SK-N-SH (cell line): ENCODE measurements at regions not wholly inside any gene's neighbourhood (a gene's known extent, or its start where the extent isn't known, plus 50 kb on each side); places are given as distances from the start of the nearest gene placed in this dataset.

ENCODE experiments used
- CTCF ChIA-PET: fragments of 300-600, 350-600 bp; formaldehyde crosslinking; extraction: SDS; loops from one replicate; lab custom pipeline; 2021; lab: Yijun Ruan, JAX
- POLR2A ChIA-PET: fragments of 350-600 bp; sonication (Branson Sonifier 250); formaldehyde crosslinking; extraction: SDS; loops from one replicate; lab custom pipeline; 2020; ENCODE audit warnings: antibody characterized with exemption, inconsistent platforms; lab: Yijun Ruan, JAX
- DNase-seq: peaks from one replicate; pipeline ENCODE4 v3.0.0; 2012
- H2AFZ ChIP-seq: fragments of 200-600 bp; sonication (generic); 2 replicates; pipeline ENCODE4 v1.8.1; 2016; ENCODE audit warnings: antibody characterized with exemption, mild to moderate bottlenecking, low read depth
- H3F3A ChIP-seq: fragments of 200-600 bp; sonication (generic); replicated peaks from 2 replicates; pipeline ENCODE3; 2016; ENCODE audit warnings: antibody characterized with exemption, mild to moderate bottlenecking; ENCODE audit not compliant: insufficient read depth
- H3K27ac ChIP-seq, 2 experiments: fragments of 200-500 bp in 1 of 2; fragments of 200-600 bp in 1 of 2; sonication (Bioruptor generic) in 1 of 2; sonication (generic), shearing (Covaris generic) in 1 of 2; 2 replicates each; pipeline versions ENCODE4 v1.5.1 to v1.6.1; 2014 to 2016; ENCODE audit warnings: low read depth in 2 of 2, inconsistent platforms in 1 of 2, low read length in 1 of 2, mild to moderate bottlenecking in 1 of 2, mixed read lengths in 1 of 2
- H3K27me3 ChIP-seq: fragments of 200-600 bp; sonication (generic), shearing (Covaris generic); 2 replicates; pipeline ENCODE4 v1.6.1; 2016; ENCODE audit warnings: mixed run types; ENCODE audit not compliant: insufficient read depth
- H3K36me3 ChIP-seq, 2 experiments: fragments of 200-500 bp in 1 of 2; fragments of 200-600 bp in 1 of 2; sonication (Bioruptor generic) in 1 of 2; sonication (generic) in 1 of 2; replicated peaks in 1 of 2; 2 replicates each; pipeline versions ENCODE3 to v1.5.1; 2014 to 2016; ENCODE audit warnings: low read length in 1 of 2, mild to moderate bottlenecking in 1 of 2; ENCODE audit not compliant: insufficient read depth in 2 of 2, control insufficient read depth in 1 of 2
- H3K4me1 ChIP-seq, 2 experiments: fragments of 200-500 bp in 1 of 2; fragments of 200-600 bp in 1 of 2; sonication (Bioruptor generic) in 1 of 2; sonication (generic), shearing (Covaris generic) in 1 of 2; 2 replicates each; pipeline versions ENCODE4 v1.5.1 to v1.6.1; 2014 to 2016; ENCODE audit warnings: low read depth in 1 of 2, low read length in 1 of 2, mixed run types in 1 of 2; ENCODE audit not compliant: insufficient read depth in 2 of 2, control insufficient read depth in 1 of 2
- H3K4me2 ChIP-seq: fragments of 200-600 bp; sonication (generic), shearing (Covaris generic); 2 replicates; pipeline ENCODE4 v1.6.1; 2017; ENCODE audit warnings: mixed run types
- H3K4me3 ChIP-seq, 2 experiments: fragments of 200-500 bp in 1 of 2; fragments of 200-600 bp in 1 of 2; sonication (Bioruptor generic) in 1 of 2; sonication (generic), shearing (Covaris generic) in 1 of 2; 2 replicates each; pipeline versions ENCODE4 v1.5.1 to v1.8.1; 2014 to 2016; ENCODE audit warnings: low read depth in 2 of 2, inconsistent platforms in 1 of 2, low read length in 1 of 2, mild to moderate bottlenecking in 1 of 2, mixed read lengths in 1 of 2, moderate library complexity in 1 of 2
- H3K79me2 ChIP-seq: fragments of 200-600 bp; sonication (generic); 2 replicates; pipeline ENCODE4 v1.8.1; 2017; ENCODE audit warnings: mild to moderate bottlenecking; ENCODE audit not compliant: insufficient read depth
- H3K9ac ChIP-seq: fragments of 200-600 bp; sonication (generic); 2 replicates; pipeline ENCODE4 v1.6.1; 2017; ENCODE audit warnings: mixed run types
- H3K9me2 ChIP-seq: fragments of 200-600 bp; sonication (generic); 2 replicates; pipeline ENCODE4 v1.6.1; 2017; ENCODE audit warnings: mixed run types
- H3K9me3 ChIP-seq: fragments of 200-600 bp; sonication (generic); 2 replicates; pipeline ENCODE4 v1.6.1; 2017; ENCODE audit warnings: mixed run types, mild to moderate bottlenecking, moderate library complexity
- H4K20me1 ChIP-seq: fragments of 200-600 bp; sonication (generic); 2 replicates; pipeline ENCODE4 v1.6.1; 2017; ENCODE audit warnings: mild to moderate bottlenecking, mixed run types; ENCODE audit not compliant: insufficient read depth
- CHD2 ChIP-seq: fragments of 150-350 bp; IDR thresholded peaks from 2 replicates; pipeline ENCODE4 v1.6.1; 2018; ENCODE audit warnings: low read length; ENCODE audit not compliant: partially characterized antibody
- EP300 ChIP-seq, 2 experiments: IDR thresholded peaks; 2 replicates each; pipeline versions ENCODE4 v1.4.0 to v1.6.1; 2012; ENCODE audit warnings: borderline replicate concordance in 1 of 2, low read depth in 1 of 2, low read length in 1 of 2
- GABPA ChIP-seq: IDR thresholded peaks from 2 replicates; pipeline ENCODE4 v1.4.0; 2012; ENCODE audit warnings: low read depth, mild to moderate bottlenecking
- GATA2 ChIP-seq: sonication (generic); formaldehyde crosslinking; IDR thresholded peaks from 2 replicates; pipeline ENCODE4 v1.5.0; 2020; ENCODE audit warnings: mild to moderate bottlenecking, missing genetic modification reagents
- JUND ChIP-seq: IDR thresholded peaks from 2 replicates; pipeline ENCODE4 v1.4.0; 2012
- RAD21 ChIP-seq: IDR thresholded peaks from 2 replicates; pipeline ENCODE4 v1.6.1; 2012; ENCODE audit warnings: mild to moderate bottlenecking, low read length
- RCOR1 ChIP-seq: fragments of 150-350 bp; IDR thresholded peaks from 2 replicates; pipeline ENCODE4 v1.6.1; 2017; ENCODE audit warnings: antibody characterized with exemption, low read length
- RFX5 ChIP-seq: IDR thresholded peaks from 2 replicates; pipeline ENCODE4 v1.6.1; 2012; ENCODE audit warnings: mild to moderate bottlenecking, improper control_type of control experiment, low read length
- TAF1 ChIP-seq: IDR thresholded peaks from 2 replicates; pipeline ENCODE4 v1.6.1; 2012; ENCODE audit warnings: low read depth, mild to moderate bottlenecking, low read length, moderate library complexity, borderline replicate concordance
- WGBS: methylation state at CpG from one replicate; pipeline ENCODE4 v1.1.6; 2017; ENCODE audit warnings: low lambda C conversion rate; 5-methylcytosine and 5-hydroxymethylcytosine counted together
- TF ChIP-seq, protein P1 (sequence below): IDR thresholded peaks from 2 replicates; pipeline ENCODE4 v1.4.0; 2012; ENCODE audit warnings: low read depth, borderline replicate concordance
- TF ChIP-seq, protein P2 (sequence below): IDR thresholded peaks from 2 replicates; pipeline ENCODE4; 2012
- TF ChIP-seq, protein P3 (sequence below): IDR thresholded peaks from 2 replicates; pipeline ENCODE4 v1.6.1; 2012; ENCODE audit warnings: mild to moderate bottlenecking, low read depth, low read length, moderate library complexity
- TF ChIP-seq, protein P4 (sequence below): fragments of 150-350 bp; IDR thresholded peaks from 2 replicates; pipeline ENCODE4 v1.6.1; 2016; ENCODE audit warnings: mild to moderate bottlenecking, low read depth, low read length

DNA sequence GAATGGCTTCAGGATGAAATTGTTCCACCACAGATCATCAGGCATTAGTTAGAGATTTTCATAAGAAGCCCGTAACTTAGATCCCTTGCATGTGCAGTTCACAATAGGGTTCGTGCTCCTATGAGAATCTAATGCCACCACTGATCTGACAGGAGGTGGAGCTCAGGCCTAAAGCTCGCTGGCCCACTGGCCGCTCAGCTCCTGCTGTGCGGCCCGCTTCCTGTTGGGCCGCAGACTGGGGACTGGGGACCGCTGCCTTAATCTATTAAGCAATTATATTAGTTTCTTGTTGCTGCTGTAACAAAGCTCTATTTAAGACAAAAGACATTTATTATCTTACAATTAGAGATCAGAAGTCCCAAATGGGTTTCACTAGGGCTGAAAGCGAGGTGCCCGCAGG, 205.6 kb downstream of the LARP7 start:
- TF ChIP-seq JUND (no peak), EP300 (IDR thresholded peaks at IDR 0.05; ENCODE audit: borderline replicate concordance in 1 of 2, low read depth in 1 of 2, low read length in 1 of 2) (no peak), CHD2 (no peak), GABPA (no peak), TAF1 (no peak), RCOR1 (no peak)
- TF ChIP-seq, protein P1, sequence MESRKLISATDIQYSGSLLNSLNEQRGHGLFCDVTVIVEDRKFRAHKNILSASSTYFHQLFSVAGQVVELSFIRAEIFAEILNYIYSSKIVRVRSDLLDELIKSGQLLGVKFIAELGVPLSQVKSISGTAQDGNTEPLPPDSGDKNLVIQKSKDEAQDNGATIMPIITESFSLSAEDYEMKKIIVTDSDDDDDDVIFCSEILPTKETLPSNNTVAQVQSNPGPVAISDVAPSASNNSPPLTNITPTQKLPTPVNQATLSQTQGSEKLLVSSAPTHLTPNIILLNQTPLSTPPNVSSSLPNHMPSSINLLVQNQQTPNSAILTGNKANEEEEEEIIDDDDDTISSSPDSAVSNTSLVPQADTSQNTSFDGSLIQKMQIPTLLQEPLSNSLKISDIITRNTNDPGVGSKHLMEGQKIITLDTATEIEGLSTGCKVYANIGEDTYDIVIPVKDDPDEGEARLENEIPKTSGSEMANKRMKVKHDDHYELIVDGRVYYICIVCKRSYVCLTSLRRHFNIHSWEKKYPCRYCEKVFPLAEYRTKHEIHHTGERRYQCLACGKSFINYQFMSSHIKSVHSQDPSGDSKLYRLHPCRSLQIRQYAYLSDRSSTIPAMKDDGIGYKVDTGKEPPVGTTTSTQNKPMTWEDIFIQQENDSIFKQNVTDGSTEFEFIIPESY = no peak
- TF ChIP-seq, protein P2, sequence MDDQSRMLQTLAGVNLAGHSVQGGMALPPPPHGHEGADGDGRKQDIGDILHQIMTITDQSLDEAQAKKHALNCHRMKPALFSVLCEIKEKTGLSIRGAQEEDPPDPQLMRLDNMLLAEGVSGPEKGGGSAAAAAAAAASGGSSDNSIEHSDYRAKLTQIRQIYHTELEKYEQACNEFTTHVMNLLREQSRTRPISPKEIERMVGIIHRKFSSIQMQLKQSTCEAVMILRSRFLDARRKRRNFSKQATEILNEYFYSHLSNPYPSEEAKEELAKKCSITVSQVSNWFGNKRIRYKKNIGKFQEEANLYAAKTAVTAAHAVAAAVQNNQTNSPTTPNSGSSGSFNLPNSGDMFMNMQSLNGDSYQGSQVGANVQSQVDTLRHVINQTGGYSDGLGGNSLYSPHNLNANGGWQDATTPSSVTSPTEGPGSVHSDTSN = no peak
- TF ChIP-seq, protein P3, sequence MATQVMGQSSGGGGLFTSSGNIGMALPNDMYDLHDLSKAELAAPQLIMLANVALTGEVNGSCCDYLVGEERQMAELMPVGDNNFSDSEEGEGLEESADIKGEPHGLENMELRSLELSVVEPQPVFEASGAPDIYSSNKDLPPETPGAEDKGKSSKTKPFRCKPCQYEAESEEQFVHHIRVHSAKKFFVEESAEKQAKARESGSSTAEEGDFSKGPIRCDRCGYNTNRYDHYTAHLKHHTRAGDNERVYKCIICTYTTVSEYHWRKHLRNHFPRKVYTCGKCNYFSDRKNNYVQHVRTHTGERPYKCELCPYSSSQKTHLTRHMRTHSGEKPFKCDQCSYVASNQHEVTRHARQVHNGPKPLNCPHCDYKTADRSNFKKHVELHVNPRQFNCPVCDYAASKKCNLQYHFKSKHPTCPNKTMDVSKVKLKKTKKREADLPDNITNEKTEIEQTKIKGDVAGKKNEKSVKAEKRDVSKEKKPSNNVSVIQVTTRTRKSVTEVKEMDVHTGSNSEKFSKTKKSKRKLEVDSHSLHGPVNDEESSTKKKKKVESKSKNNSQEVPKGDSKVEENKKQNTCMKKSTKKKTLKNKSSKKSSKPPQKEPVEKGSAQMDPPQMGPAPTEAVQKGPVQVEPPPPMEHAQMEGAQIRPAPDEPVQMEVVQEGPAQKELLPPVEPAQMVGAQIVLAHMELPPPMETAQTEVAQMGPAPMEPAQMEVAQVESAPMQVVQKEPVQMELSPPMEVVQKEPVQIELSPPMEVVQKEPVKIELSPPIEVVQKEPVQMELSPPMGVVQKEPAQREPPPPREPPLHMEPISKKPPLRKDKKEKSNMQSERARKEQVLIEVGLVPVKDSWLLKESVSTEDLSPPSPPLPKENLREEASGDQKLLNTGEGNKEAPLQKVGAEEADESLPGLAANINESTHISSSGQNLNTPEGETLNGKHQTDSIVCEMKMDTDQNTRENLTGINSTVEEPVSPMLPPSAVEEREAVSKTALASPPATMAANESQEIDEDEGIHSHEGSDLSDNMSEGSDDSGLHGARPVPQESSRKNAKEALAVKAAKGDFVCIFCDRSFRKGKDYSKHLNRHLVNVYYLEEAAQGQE = no peak
- TF ChIP-seq, all 33 proteins: peak for 0
- H3K4me1 ChIP-seq = no peaks in the 10 kb centered on the region

DNA sequence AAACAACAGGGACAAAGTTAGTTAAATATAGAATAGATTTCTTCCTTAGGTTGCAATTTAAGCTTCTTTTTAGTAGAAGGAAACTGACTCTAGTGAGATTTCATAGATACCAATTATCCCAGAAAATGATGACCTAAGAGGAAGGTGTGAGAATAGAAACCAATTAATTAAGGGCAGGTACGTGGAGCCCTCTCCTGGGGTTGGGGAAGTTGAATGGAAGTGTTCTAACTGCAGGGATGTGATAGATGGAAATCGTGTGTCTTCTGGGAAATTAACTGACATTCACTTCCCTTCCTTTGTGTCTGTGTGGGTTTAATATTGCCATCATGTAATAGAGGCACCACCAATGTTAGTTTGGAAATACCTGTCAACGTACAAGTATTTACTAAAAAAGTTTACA, 204.1 kb upstream of the ANK2 start:
- no peaks in the 10 kb centered on the region for H3K9me2 ChIP-seq
- no peak overlapping the region for H3K27ac ChIP-seq
- H4K20me1 ChIP-seq = no peaks in the 10 kb centered on the region
- H3K4me1 ChIP-seq = no peaks in the 10 kb centered on the region
- no peaks in the 10 kb centered on the region for H3K79me2 ChIP-seq
- H3K36me3 ChIP-seq = no peaks in the 10 kb centered on the region
- no peak overlapping the region for H3K4me2 ChIP-seq
- H3K4me3 ChIP-seq = no peak overlapping the region
- no peaks in the 10 kb centered on the region for H3K9me3 ChIP-seq
- ChIA-PET POLR2A (no interaction called here), CTCF (no interaction called here)
- H3K9ac ChIP-seq = no peak overlapping the region
- DNase-seq = no peak
- no peak overlapping the region for H2AFZ ChIP-seq
- 64% methylated on average over 3 of the region's 3 CpGs for WGBS
- no peaks in the 10 kb centered on the region for H3K27me3 ChIP-seq
- no peaks in the 10 kb centered on the region for H3F3A ChIP-seq
- TF ChIP-seq CHD2 (no peak), GABPA (no peak), TAF1 (no peak), GATA2 (CRISPR knock-in tag) (no peak), RFX5 (no peak), RAD21 (no peak)
- TF ChIP-seq, protein P2 = no peak
- TF ChIP-seq, protein P4, sequence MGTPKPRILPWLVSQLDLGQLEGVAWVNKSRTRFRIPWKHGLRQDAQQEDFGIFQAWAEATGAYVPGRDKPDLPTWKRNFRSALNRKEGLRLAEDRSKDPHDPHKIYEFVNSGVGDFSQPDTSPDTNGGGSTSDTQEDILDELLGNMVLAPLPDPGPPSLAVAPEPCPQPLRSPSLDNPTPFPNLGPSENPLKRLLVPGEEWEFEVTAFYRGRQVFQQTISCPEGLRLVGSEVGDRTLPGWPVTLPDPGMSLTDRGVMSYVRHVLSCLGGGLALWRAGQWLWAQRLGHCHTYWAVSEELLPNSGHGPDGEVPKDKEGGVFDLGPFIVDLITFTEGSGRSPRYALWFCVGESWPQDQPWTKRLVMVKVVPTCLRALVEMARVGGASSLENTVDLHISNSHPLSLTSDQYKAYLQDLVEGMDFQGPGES = no peak
- TF ChIP-seq, protein P3 = no peak

More for the DNA sequence above, 205.6 kb downstream of the LARP7 start:
- H3K27ac ChIP-seq = no peak overlapping the region
- CTCF ChIA-PET = interaction anchor here (1.0 to 2.6 kb wide), 2 partner anchors 96 to 109 kb away, joined by 3 to 13 read pairs; no protein-coding TSS in a partner anchor
- H3F3A ChIP-seq = no peaks in the 10 kb centered on the region
- no peaks in the 10 kb centered on the region for H4K20me1 ChIP-seq
- H3K79me2 ChIP-seq = no peaks in the 10 kb centered on the region
- no peaks in the 10 kb centered on the region for H3K9me3 ChIP-seq
- H3K9ac ChIP-seq = no peak overlapping the region
- H3K9me2 ChIP-seq = no peaks in the 10 kb centered on the region
- 85% methylated on average over 10 of the region's 10 CpGs for WGBS
- H3K27me3 ChIP-seq = no peaks in the 10 kb centered on the region
- no peaks in the 10 kb centered on the region for H3K36me3 ChIP-seq
- no peak overlapping the region for H3K4me2 ChIP-seq
- no peak for DNase-seq
- POLR2A ChIA-PET = no interaction called here
- H2AFZ ChIP-seq = no peak overlapping the region
- no peak overlapping the region for H3K4me3 ChIP-seq
